HG02642 (cell line): ENCODE measurements at regions not wholly inside any gene's neighbourhood (a gene's known extent, or its start where the extent isn't known, plus 50 kb on each side); places are given as distances from the start of the nearest gene placed in this dataset.

Experiments used
- ATAC-seq: cut with Tn5 transposase; IDR thresholded peaks from one replicate; pipeline ENCODE4 v1.9.1; 2021; ENCODE audit warnings: mild to moderate bottlenecking; ENCODE audit not compliant: unreplicated experiment, poor library complexity

DNA sequence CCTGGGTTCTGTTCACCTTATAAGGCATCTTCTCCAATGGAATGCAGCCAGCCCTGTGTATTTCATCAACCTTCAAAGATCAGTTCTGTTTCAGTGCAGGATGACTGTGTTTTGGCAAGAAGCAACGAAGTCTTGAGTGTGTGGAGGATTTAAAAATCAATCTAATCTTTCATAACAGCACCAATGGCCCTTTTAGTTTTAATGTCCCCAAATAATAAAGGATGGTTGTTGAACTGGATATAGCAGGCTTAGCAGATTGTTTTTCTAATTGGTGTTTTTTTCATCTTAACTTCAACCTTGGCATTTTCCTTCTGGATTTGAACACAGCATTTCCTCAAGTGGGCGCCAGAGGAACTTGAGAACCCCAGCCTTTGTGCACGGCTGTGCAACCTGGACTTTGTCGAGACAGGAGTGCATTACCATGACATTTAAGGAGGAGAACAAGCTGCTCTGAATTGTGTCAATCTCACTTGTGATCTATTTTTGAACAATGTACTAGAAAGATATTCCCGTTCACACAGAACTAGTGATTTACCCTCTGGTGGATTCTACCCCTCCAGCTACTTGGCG is 313.3 kb upstream of the AKR1E2 start:
- ATAC-seq, result no peak

DNA sequence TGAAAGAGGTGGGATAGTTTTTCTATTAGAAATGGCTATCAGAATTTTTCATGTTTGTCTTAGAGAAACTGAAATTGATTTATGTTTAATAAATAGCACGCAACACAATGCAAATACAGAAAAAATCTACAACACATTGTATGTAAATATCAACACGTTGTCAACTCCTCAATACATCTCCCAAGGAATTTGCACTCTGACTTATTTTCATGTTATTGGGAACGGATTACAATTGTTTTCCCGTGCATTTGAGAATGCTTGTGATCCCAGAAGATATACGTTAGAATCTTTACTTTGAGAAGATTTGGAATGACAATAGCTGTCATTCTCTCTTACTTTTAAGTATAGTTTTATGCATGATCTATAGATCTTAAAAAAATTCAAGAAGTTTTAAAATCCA is 313.8 kb upstream of the AKR1E2 start:
- no peak for ATAC-seq

GRCh38 chr10:4511509-4511908 is 314.5 kb upstream of the AKR1E2 start:
- no peak for ATAC-seq

DNA sequence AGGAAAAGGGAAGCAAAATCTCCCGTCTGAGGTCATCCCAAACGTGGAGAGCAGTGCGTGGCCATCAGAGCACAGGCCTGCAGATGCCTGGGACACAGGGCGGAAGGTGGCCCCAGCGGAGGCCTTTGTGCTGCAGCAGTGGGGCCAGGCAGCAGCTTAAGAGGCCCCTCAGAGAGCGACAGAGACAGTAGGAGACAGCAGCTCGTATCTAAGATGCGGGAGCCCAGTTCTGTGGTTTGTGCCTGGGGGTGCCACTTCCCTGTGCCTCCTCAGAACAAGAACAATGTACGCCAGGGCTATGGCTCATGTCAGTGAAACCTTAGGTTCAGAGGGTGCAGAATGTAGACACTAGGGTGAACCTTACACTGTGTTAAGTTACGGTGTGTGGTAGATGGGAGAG is 316.6 kb upstream of the AKR1E2 start:
- no peak for ATAC-seq

DNA sequence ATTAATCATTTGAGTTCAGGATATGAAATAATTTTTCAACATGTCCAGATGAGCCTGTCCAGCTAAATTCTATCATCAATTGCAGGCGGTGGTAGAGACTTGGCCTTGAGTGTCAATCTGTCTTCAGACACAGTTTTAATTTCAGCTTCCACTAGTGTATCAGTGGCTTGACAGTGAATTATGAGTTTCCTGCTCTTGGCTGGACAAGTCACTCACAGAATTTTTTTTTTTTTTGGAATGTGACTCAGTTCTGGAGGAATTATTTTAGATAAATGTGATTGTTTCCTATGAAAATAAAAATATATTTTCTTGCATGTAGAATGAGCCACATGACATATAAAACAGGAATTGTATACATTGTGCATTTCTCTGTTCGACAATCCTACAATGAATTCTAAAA is 319.9 kb upstream of the AKR1E2 start:
- ATAC-seq, result no peak

DNA sequence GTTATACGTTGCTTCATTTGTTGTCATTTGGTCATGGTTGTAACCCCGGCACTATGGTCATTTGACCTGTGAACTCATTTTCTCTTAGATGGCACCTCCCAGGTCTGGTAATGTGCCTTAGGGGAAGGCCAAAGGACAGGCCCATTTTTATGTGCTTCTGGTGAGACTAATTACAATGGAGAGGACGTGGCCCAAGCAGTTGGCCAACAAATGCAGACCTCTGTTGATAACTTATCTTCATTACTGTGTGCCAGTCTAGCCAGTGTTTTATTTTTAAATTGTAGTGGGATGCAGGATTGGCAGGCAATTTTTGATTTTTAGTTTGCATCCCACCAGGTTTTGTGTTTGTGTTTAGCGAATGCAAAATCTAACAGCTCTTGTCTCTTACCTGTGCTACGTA is 321.5 kb upstream of the AKR1E2 start:
- no peak for ATAC-seq

- ATAC-seq, result no peak
Observed at GRCh38 chr10:4503076-4503475, 322.9 kb upstream of the AKR1E2 start.

DNA sequence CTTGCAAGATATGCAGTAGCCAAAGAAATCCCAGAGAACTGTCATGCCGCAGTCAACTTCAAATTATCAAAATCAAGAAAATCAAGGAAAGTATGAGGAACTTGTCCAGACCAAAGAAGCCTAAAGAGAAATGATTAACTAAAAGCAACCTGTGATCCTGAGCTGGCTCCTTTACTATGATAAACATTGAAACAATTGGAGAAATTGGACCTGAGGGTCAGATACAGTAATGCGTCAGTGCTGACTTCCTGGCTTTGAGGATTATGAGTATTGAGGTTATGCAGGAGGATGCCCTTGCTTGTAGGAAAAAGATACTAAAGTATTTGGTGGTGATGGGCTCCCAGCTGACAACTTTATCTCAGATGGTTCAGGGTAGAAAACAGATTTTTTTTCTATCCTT is 324.7 kb upstream of the AKR1E2 start:
- ATAC-seq, result no peak

- no peak for ATAC-seq
Observed at GRCh38 chr10:4498711-4499251, 327.2 kb upstream of the AKR1E2 start.

DNA sequence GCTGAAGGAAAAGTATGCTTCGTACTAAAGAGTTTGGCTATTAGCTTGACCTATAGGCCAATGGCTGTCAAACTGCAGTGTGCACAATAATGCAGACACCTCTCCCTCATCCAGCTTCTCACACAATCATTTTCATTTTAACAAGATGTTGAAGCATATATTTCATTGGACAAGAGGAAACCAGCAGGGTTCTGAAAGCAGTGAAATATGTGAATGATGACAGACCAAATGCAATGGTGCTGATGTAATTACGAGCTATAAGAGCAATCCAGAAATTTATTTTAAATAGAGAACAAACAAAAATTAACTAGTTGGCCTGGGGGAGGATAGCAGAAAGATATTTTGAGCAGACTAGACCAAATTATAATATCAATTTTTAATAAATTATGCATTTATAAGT is 331.5 kb upstream of the AKR1E2 start:
- no peak for ATAC-seq

GRCh38 chr10:4492202-4492601 is 333.8 kb upstream of the AKR1E2 start:
- no peak for ATAC-seq

GRCh38 chr10:4488904-4489303 is 337.1 kb upstream of the AKR1E2 start:
- ATAC-seq, result no peak

GRCh38 chr10:4485636-4486035 is 340.4 kb upstream of the AKR1E2 start:
- ATAC-seq, result no peak

DNA sequence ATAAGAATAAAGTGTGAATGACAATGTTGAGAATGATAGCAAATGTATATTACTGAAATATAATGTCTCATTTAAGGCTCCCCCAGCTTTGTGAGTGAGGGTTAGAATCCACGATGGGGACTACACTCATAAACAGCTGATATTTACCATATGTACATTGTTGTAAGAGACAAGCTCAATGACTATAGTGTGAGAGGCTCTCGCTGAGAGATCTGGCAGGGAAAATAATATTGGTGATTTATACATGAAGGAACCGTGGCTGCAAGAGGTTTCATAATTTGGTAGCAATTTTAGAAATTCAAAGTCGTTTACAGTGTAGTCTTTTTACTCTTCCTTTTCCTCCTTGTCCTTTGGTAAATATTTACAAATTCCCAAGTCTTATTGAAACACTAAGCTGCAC is 342.2 kb upstream of the AKR1E2 start:
- ATAC-seq, result no peak

- no peak for ATAC-seq
Observed at GRCh38 chr10:4482659-4483058, 343.3 kb upstream of the AKR1E2 start.

DNA sequence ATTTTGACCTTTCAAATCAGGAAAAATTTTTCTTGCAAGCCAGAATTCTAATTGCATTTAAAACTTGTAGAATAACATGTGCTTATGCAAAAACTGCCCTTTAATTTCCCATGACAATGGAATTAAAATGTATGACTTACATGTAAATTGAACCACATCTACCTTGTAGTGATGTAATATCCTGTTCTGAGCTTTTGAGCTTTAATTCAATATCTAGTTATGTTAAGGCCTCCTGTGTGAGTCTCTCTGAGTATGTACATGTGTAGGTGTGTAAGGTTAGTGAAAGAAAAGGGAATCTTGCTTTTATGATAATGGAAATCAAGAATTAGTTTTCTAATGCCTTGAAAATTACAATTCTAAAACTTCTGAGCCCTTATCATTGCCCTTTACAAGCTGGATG is 344.8 kb upstream of the AKR1E2 start:
- no peak for ATAC-seq

- ATAC-seq, result no peak
Observed at GRCh38 chr10:4479342-4479741, 346.7 kb upstream of the AKR1E2 start.

- no peak for ATAC-seq
Observed at GRCh38 chr10:4477664-4478063, 348.3 kb upstream of the AKR1E2 start.

DNA sequence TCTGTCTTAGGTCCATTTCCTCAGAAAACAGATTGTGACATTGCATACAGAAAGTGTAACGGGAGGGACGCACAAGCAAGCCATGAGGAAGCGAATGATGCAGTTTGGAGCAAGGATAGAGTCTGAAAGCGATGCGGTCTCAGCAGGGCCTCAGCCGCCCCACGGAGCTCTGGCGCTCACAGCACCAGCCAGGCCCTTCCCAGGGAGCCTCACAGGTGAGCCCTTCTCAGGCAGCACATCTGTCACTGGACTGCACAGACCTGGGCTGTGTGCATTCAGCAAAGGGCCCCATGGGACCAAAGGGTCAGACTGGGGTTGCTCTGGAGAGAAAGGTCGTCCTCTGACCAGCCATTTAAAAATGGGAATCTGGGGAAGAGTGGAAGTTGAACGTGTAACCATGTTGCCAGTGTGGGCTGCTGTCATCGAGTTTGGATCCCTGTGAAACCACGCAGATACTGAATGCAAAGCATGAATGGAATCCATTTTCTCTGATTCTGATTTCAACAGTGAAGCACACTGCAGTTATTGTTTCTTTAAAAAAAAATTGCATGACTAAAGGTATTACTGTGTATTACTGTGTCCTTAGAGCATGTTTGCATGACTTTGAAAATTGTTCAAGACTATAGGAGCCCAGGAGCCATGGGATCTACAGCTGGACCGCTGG is 350.0 kb upstream of the AKR1E2 start:
- ATAC-seq, result no peak

DNA sequence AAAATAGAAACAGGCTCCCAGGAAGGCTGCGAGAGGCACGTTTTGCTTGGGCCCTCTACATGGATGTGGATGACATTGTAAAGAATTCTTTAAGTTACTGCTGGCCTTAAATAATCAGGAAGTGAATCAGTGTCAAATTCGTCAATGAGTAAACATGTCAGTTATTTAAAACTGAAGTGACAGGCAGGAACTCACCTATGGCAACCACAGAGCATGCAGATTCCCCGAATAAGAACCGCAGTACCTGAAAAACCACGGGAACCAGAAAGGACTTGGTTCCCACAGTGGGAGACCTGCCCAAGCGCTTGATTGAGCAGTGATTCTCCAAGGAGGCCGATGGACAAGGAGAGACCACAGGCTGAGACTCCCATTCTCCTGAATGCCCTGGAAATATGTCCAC is 351.2 kb upstream of the AKR1E2 start:
- no peak for ATAC-seq

DNA sequence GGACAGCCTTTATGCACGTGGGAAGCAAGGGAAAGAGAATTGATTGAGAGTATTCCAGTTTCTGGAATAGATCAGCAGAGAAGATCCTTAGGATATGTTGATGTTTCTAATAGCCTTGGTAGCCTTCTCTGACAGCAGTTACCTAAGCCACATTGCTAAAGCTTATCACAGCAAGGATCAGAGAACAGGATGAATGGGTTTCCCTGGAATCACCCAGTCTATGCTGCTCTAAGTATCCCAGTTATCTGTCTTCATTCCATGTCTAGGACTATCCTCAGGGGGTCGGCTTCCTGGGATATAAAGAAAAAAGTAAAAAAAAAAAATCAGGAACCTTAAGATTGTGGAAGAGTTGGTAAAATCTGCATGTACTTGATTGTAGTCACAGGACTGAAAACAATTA is 352.0 kb upstream of the AKR1E2 start:
- no peak for ATAC-seq

GRCh38 chr10:4472190-4472904 is 353.7 kb upstream of the AKR1E2 start:
- no peak for ATAC-seq
